Retina (tissue), 1 donor: ENCODE measurements at regions not wholly inside any gene's neighbourhood (a gene's known extent, or its start where the extent isn't known, plus 50 kb on each side); places are given as distances from the start of the nearest gene placed in this dataset.
A peak's percentile ranks its signal among the peaks of the same experiment; 100 is the strongest.
"Not testable (repeated sequence)": the region's sequence is repeated elsewhere in the genome, so short reads cannot be mapped to it uniquely, and the experiment has no call there.

Experiments
- DNase-seq: peaks from one replicate; pipeline ENCODE4 v3.0.0-alpha.2; 2016

DNA sequence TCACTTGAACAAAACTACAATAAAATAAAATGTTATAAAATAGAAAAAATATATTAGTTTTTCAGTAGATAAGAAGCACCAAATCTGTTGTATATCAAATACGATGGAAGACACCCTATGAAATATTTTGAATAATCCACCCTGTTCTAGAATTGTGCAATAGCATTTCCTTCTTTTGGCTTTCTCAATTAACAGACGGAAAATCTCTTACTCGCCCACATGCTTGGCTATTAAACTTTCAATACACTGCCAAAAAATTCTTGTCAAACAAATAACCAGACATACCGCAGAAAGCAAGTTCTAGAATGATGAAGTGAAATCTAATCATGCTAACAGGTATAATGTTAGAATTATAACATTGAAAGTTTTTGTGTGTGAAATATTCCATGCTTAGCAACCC lies 671.6 kb upstream of the SLIT2 start:
- DNase-seq, result no peak

DNA sequence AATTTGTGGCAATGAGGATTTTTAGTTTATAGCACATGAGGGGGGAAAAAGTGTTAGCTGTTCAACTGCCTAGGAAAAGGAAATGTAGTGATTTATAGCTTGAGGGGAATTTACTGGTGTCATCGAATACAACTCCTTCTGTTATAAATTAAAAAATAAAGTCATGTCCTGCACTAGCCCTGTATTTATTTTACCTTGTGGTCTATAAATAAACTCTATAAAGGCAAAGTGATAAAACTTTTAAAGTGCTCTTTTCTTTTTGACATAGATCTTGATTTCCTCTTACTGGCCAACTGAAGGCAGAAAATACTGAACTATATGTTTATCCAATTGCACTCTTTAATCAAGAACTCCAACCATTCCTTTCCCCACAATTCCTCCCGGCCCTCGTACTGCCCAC lies 672.1 kb upstream of the SLIT2 start:
- no peak for DNase-seq

DNA sequence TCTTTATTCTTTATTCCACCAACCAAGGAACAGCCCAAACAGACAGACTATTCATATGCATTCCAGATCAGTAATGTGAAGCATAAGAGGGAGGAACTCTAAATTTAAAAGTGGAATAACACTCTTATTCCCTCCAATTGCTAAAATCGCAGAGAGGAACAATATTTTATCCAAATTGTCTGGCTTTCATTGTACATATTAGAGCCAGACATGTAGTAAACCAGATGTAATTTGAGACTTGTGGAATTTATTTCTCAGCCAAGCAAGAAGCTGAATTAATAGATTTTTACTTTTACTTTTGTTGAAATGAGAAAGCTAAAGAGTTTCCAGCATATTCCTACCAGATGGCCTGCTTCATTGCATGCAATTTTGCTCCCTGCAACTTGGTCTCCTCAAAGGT lies 674.6 kb upstream of the SLIT2 start:
- DNase-seq, result no peak

DNA sequence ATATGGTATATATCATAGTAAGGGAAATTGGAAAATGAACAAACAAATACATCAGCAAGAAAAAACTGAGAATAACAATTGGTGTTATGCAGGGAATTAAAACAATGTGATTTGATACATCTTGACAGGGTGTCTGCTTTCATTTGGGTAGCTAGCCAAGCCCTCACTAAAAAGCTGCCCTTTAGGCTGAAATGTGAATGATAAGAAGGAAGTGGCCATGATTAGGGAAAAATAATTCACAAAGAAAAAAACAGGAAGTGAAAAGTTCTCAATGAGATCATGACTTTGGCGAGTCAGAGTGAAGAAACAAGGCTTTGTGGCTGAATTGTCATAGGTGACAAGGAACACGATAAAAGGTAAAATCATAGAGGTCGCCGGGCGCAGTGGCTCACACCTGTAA lies 675.8 kb upstream of the SLIT2 start:
- DNase-seq, result no peak

DNA sequence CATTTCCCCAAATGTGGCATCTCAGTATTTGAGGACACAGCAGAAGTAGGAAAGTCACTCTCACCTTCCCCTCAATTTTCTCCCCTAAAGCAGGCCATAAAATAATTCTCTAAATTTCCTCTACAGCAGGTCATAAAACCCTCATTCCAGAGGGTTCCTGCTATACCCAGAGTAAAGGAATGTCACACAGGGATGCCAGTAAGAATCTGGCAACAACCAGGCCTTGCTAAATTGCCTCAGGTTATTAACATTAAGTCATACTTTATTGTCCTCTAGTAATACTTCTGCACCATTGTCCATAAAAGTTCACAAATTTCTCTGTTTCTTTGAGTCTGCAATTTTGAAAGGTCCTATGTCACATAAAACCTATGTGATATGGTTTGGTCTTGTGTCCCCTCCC lies 685.7 kb upstream of the SLIT2 start:
- no peak for DNase-seq

DNA sequence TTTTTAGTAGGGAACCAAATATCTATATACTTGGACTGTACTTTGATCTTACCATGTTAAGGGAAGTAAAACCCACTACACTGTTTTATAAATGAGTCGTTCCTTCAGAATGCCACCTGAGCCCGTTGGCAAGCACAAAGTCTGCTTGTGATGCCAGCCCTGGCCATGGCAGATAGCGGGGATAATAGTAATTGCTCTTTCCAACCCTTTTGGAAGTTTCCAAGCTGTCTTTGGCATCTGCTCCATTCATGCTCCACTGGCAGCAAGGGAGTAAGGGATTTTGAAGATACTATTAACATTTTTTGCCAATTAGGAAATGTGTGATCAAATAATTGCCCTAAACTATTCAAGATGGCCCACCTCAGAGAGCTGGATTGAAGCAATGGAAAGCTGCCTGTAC lies 689.2 kb upstream of the SLIT2 start:
- DNase-seq, result no peak

DNA sequence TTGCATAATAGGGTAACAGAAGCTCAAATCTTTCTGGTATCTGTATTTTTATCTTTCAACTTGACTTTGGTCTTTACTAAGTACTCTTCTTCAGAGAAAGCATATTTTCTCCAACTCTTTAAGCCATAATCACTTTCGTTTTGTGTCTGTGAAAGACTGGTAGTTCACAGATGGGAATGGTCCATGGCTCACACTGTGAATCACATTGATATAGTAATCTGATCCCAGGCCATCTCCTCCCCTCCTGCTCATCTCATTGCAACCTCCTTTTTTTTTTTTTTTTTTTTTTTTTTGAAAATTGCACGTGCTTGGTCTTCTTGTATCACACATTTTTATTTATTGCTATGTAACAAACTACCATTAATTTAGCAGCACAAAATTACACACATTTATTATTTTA lies 694.5 kb upstream of the SLIT2 start:
- DNase-seq, result no peak

DNA sequence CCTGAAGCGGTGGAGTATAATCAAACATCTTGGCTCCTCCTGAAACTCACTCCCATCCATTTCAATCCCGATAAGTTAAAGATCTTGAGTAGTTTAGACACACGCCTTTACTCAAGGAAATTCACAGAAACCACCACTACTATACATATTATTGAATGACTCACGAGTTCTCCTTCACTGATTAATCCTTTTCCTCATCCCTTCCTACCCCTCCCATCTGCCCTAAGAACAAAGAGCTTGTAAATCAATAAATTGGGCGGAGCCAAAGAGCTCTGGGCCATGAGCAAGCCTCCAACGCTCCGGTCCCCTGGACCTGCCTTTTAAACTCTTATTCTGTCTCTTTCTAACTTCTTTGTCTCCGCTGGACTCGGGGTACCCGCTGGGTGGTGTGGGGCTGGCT lies 695.4 kb upstream of the SLIT2 start:
- not testable (repeated sequence) for DNase-seq

DNA sequence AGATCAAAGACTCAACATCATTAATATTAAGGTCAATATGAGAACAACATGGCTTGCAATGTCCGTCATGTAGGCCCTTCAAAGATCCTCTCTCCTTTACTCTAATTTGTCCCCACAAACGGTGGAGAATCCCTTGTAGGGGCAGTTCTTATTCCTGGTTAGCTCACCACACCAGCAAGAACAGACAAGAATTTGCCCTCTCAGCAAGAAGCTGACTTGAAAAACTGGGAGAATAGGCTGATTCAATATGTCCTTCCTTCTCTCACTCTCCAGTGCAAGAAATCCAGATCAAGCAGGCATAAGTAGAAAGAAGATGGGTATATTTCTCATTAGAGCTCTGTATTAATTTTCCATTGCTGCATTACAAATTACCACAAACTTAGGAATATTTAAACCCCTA lies 704.2 kb upstream of the SLIT2 start:
- no peak for DNase-seq

DNA sequence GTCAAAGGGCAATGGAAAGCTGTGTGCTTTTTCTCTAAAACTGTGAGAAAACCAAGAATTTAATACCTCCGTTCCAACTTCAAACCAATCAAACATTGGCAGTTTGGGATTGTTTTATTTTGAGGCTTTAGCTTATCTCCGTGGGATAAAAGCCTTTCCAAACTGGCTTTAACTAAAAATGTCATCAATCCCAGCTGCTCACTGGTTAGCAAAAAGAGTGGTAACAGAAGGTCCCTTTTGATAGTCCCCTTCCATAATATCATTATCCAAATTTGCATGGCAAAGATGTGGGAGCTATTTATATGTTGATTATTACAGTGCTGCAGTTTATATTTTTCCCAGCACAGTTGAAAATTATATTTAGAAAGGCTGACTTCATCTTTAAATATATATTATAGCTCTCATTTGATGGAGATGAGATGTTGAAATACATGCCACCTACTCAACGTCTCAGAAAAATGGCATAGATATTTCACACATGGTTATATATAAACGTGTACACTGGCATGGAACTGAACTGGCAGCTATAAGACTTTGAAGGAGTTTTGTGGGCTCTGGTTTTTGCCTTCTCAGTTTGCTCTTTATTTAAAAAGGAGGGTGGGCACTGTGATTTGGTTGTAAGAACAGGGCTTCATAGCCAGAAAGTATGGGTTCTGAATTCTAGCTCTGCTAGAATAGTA lies 707.1 kb upstream of the SLIT2 start:
- no peak for DNase-seq

DNA sequence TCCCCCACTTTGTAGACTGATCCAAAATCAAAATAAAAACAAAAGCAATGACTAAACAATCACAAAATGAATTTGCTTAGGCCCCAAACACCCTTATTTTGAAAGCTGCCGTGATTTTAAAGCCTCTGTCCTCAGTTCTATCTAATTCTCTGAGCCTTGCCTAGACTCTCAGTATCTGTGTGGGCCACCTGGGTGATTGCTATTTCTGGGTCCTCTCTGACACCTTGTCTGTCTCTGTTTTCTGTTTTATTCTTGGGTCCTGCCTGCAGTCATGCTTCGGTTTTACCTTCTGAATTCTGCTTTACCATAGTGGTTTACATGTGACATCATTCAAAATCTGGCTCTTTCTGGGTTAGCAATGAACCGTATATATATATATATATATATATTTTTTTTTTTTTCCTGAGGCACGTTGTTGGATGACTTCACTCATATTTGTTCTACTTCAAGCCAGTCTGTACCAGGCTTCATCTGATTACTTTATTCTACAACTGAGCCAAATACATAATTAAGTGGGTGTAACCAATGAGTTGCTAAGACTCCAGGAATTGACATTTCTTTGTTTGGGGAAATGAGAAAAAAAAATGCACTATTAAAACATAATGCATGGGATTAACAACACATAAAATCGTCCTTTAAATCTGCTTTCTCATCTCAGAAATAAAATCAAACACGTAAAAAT lies 710.7 kb upstream of the SLIT2 start:
- DNase-seq, result no peak

DNA sequence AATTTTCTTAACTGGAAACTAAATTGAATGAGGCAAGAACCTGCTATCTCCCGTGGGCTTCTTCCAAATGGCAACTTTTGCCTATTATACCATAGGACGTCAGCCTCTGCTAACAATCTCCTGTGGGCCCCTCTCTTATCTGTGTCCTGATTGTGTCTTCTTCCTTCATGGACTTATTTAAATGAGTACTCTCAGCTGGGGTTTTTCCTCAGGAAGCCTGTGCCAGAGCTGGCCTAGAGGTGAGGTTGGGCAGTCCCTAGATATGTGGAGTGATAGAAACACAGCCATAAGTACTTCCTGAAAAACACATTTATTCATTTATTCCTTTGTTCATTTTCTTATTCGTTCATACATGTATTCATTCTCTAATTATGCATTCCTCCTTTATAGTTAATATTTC lies 712.5 kb upstream of the SLIT2 start:
- DNase-seq, result no peak

DNA sequence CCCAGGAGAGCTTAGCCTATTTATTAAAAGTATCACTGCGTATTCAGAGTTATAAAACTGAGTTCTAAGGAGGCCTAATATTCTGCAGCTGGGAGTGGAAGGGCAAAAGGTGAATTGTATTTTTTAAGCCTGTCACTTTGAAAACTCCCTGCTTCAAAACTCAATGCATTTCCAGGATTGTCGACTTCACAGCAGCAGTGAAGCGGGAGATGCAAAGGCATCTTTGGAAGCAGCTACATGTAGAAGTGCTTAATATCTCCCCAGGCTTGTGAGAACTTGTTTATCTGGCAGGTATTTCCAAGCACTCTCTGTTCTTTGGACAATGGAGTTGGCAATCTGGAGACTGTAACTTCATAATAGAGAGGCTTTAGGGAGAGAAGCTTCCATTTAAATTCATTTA lies 717.5 kb upstream of the SLIT2 start:
- DNase-seq, result no peak

DNA sequence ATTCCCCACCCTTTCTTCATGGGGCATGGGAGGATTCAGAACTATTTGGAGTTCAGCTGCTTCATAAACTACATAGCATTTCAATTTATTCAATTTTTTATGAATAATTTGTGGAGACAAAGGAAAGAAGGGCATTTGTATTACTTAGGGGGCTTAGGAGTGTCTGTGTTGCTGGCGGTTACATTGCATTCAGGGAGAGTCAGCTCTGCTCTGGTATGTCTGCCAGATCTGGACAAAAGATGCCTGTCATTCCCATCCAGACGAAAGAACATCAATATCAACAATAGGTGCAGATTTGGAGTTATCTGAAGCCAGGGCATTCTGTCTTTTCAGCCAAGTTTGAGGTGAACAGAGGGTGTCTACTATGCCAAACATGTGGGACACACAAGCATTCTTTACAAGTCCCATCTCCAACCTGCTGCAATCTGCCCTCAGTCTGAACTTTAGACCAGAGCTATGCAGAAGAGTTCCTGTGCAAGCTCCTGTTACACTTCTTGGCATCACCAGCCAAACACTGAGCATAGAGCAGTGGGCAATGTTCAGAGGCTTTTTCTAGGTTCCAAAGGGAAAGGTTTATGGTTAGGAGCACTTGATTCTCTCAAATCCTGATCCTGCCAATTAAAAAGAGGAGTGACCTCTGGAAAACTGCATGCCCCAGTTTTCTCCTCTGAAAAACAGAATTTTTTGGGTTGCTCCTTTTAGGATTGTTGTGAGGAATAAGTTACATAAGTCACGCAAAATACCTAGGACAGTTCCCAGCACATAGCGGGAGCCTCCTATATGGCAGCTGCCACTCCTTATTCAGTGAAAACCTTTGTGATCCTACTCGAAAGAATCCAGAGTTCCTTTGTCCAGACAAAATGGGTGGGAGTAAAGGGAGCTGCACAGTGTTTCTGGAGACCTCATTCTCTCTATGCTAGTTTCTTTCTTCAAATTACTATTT lies 719.5 kb upstream of the SLIT2 start:
- peak; percentile 6 for DNase-seq

DNA sequence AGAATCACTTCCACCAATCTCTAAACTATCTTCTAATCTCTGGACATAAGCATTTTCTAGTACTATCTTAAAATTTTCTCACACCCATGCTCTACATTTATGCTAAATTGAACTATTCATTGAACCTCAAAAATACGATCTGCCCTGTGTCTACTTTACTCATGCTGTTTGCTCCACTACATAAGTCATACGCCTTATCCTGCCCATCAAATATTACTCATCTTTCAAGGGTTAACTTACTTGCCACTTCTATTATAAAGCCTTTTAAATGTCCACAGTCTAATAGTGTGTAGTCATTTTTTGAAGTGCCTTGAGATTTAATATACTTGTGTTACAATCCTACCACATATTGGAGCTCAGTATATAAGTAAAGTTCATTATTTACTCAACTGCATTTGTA lies 727.7 kb upstream of the SLIT2 start:
- no peak for DNase-seq

DNA sequence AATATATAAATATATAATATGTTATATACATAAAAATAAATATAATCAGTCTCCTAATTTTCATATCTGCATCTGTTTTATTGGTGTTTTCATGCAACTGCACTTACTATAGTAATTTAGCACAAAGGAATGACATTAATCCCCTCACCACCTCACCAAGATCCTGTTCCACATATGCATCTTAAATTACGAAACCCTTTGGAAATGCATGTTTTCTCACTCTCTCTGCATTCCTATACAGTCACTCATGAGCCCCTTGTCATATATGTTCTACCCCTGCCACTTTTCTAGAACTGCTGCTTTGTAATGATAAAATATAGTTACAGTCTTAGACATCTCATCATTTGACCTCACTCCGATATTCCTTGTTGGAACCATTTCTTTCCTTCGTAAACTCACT lies 728.7 kb upstream of the SLIT2 start:
- DNase-seq, result no peak

DNA sequence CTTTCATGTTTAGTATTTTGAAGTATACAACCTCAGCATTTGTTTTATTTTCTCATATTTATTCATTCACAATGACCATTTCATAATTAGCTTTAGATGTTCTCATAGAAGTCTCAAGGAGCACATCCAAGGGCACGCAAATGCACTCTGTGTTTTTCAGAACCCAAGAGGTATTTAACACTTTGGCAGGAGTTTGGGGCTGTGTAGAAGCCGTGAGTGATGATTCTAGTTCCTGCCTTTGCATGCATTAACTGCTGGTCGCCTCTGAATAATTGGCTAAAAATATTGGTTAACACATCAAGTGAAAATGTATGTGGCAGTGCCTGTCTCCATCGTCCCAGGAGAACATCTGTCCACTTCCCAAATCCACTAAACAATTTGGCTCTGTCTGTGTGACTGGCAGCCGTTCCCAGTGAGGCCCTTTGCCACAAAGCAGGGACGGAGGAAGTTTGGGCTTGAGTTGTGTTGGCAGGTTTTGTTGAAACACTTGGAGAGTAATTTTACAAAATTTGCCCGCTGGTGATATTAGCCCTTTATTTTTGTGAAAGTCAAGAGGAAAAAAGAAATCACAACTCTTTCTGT lies 730.7 kb upstream of the SLIT2 start:
- DNase-seq, result no peak

DNA sequence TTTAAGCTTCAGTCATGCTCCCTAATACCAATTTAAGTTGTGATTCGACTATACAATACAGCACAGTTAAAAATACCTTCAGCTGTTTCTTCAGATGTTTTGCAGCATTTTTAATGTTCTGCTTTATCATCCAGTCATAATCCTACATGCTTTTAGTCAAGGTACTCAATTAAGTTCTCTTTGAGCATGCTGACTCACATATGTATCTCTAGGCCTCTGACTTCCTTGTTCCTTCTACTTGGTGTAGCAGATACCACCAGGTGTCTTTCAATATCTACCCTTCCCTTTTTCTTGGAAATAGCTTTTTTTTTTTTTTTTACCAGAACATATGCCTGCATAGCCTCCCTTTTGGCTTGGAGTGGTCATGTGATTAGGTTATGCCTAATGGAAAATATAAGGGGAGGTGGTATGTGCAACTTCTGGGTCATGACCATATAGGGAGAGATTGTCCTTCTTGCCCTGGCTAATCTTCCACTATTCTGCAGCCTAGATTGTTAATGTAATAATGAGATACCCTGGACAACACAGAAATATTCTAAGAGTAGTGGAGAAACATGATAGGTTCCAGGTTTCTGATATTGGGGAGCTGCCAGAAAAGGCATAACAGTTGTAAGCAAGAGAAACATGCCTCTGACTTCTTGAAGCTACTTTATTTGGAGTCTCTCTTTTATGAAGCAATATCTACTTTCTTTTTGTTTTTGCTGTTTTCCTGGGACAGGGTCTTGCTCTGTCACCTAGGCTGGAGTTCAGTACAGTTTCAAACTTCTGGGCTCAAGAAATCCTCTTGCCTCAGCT lies 737.2 kb upstream of the SLIT2 start:
- DNase-seq, result no peak

DNA sequence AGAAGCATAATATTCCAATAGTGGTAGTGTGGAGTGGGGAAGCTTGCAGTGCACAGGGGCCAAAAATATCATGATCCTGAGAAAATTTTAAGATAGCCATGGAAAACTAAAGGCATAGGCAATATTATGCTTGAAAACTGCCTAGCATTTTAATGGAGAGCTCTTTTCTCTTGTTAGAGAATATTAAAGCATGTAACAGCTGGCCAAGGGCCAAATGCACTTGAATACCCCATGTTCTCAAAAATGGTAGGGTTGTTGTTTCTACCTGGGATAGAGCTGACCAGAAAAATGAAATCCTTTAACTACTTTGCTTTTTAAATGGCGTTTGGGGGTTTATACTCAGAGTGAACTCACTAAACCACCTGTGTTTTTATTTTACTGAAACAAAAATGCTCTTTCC lies 739.6 kb upstream of the SLIT2 start:
- no peak for DNase-seq

DNA sequence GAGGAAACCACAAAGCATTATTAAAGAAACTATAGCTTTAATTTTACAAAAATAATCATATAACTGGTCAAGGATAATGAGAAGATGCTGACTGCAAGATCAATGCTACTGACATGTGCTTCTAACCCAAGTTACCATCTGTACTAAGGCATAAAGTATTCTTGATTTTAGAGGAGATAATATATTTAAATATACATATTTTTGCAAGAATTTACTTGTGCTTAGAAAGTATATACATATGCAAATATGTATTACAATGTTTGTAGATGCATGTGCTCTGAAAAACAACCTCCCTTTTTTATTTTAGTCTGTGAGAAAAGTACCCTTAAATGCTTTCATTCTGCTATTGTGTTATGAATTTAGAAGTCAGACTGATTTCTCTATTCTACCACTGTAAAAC lies 740.7 kb upstream of the SLIT2 start:
- DNase-seq, result no peak

DNA sequence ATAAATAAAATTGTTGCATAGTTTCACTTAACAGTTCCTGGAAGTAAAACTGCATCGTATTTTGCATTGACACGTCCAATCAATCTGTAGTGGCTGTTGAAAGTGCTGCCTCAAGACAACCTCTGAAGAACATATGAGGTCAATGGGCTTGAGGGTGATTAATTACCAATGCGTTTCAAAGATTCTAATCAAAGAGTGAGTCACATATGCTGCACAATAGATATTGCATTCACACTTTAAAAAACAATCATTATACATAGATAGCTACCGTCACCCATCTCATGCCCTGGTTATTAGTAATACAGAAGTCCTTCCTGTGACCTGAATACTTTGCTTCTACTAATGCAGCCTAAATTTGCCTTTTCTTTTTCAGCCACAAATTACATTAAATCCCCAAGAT lies 743.3 kb upstream of the SLIT2 start:
- no peak for DNase-seq

DNA sequence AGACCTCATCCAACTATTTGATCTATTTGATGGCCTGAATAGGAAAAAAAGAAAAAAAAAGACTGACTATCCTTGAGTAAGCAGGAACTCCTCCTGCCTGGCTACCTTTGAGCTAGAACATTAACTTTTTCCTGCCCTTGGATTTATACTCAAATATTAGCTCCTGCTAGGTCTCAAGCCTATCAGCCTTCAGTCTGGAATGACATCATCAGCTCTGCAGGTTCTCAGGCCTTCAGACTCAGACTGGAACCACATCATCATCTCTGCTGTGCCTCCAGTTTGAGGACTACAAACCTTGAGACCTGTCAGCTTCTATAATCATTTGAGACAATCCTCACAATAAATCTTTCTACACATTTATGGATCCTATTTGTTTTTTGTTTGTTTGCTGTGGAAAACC lies 754.0 kb upstream of the SLIT2 start:
- no peak for DNase-seq

DNA sequence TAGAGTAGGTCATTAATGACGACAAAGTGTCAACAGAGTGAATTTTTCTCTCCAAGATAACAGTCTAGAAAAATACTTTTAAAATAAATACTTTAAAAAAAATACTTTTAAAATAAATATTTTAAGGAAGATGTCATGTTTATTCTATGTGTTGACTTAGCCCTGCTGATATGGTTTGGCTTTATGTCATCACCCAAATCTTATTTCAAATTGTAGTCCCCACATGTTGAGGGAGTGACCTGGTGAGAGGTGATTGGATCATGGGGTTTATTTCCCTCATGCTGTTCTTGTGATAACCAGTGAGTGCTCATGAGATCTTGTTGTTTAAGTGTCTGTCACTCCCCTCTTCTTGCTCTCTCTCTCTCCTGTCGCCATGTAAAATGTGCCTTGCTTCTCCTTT lies 754.9 kb upstream of the SLIT2 start:
- no peak for DNase-seq
